ENCODE measurements at regions not wholly inside any gene's neighbourhood (a gene's known extent, or its start where the extent isn't known, plus 50 kb on each side); places are given as distances from the start of the nearest gene placed in this dataset.

DNA sequence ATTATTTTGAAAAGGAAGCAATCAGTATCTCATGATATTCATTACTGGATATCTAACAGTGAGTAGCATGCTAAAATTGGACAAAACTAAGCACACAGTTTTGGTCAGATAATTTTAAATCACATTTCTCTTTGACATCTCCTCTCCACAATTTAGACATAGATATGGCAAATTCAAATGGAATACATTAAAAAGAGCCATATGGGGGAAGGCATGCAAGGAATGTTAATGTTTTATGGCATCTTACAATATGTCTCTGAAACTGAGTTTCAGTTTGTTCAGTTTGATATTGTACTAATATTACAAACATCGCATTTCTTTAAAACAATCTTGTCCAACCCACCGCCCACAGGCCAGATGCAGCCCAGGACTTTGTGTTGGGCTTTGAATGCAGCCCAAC, 151.0 kb downstream of the HTR1A start:
- TF ChIP-seq EP300 (IDR thresholded peaks at IDR 0.05; ENCODE audit: borderline replicate concordance) (no peak), REST (IDR thresholded peaks at IDR 0.05; ENCODE audit: low read depth) (no peak), MAX (IDR thresholded peaks at IDR 0.05) (no peak)
